Erythroblast (primary cell): ENCODE measurements at regions not wholly inside any gene's neighbourhood (a gene's known extent, or its start where the extent isn't known, plus 50 kb on each side); places are given as distances from the start of the nearest gene placed in this dataset.

Source experiments
- GATA1 ChIP-seq: IDR thresholded peaks from 2 replicates; pipeline ENCODE4 v1.6.1; 2011; ENCODE audit warnings: low read depth, mild to moderate bottlenecking, control low read depth, low read length, moderate library complexity
- POLR2A ChIP-seq: IDR thresholded peaks from 2 replicates; pipeline ENCODE4 v1.6.1; 2011; ENCODE audit warnings: mild to moderate bottlenecking, low read length

- no peak for TF ChIP-seq POLR2A
- TF ChIP-seq GATA1: no peak
Observed at GRCh38 chr12:124720681-124721500, 142.8 kb downstream of the SCARB1 start.
